PC-9 (cell line): ENCODE measurements at regions not wholly inside any gene's neighbourhood (a gene's known extent, or its start where the extent isn't known, plus 50 kb on each side); places are given as distances from the start of the nearest gene placed in this dataset.

Experiments used
- BruUV-seq: library from RNA; stranded (reverse); fragments of 400-500 nt; replicated peaks from 2 replicates; lab custom pipeline; 2021; lab: Mats Ljungman, UMichigan
- CTCF ChIA-PET: fragments of 300-600 bp; sonication (Branson Sonifier 250); formaldehyde crosslinking; loops from one replicate; lab custom pipeline; 2022; ENCODE audit warnings: antibody characterized with exemption; lab: Charles Lee
- POLR2A ChIA-PET: fragments of 300-600 bp; sonication (Branson Sonifier 250); formaldehyde crosslinking; loops from one replicate; lab custom pipeline; 2022; ENCODE audit warnings: antibody characterized with exemption; ENCODE audit not compliant: unreplicated experiment; lab: Charles Lee
- DNase-seq, 2 experiments: peaks; one replicate each; pipeline versions ENCODE4 v3.0.0 to v3.0.0-alpha.2; 2015 to 2022; ENCODE audit warnings: mixed read lengths in 1 of 2
- H2AFZ ChIP-seq: fragments of 200-600 bp; sonication (generic); 2 replicates; pipeline ENCODE4 v1.8.1; 2017; ENCODE audit warnings: antibody characterized with exemption
- H3F3A ChIP-seq: fragments of 200-600 bp; sonication (generic); 2 replicates; pipeline ENCODE4 v1.8.1; 2017; ENCODE audit warnings: antibody characterized with exemption, mild to moderate bottlenecking, low read depth; ENCODE audit not compliant: insufficient read depth
- H3K27ac ChIP-seq: fragments of 200-600 bp; sonication (generic); 2 replicates; pipeline ENCODE4 v1.6.1; 2016; ENCODE audit warnings: mixed run types
- H3K27me3 ChIP-seq: fragments of 200-600 bp; sonication (generic); 2 replicates; pipeline ENCODE4 v1.6.1; 2016; ENCODE audit warnings: low read depth, mixed run types; ENCODE audit not compliant: insufficient read depth
- H3K36me3 ChIP-seq: fragments of 200-600 bp; sonication (generic); 2 replicates; pipeline ENCODE4 v1.6.1; 2016; ENCODE audit warnings: low read depth, mixed run types
- H3K4me1 ChIP-seq: fragments of 200-600 bp; sonication (generic); replicated peaks from 2 replicates; pipeline ENCODE4 v1.6.1; 2016; ENCODE audit warnings: mixed run types; ENCODE audit not compliant: insufficient read depth
- H3K4me2 ChIP-seq: fragments of 200-600 bp; sonication (generic); 2 replicates; pipeline ENCODE4 v1.6.1; 2017; ENCODE audit warnings: mixed run types
- H3K4me3 ChIP-seq: fragments of 200-600 bp; sonication (generic); 2 replicates; pipeline ENCODE4 v1.6.1; 2016; ENCODE audit warnings: mixed run types
- H3K79me2 ChIP-seq: fragments of 200-600 bp; sonication (generic); 2 replicates; pipeline ENCODE4 v1.6.1; 2017; ENCODE audit warnings: low read depth, mixed run types
- H3K9me2 ChIP-seq: fragments of 200-600 bp; sonication (generic); 2 replicates; pipeline ENCODE4 v1.8.1; 2017; ENCODE audit warnings: mild to moderate bottlenecking; ENCODE audit not compliant: insufficient read depth
- H3K9me3 ChIP-seq: fragments of 200-600 bp; sonication (generic); 2 replicates; pipeline ENCODE4 v1.8.1; 2016; ENCODE audit warnings: low read depth; ENCODE audit not compliant: insufficient read depth
- H4K20me1 ChIP-seq: fragments of 200-600 bp; sonication (generic); 2 replicates; pipeline ENCODE4 v1.8.1; 2017; ENCODE audit not compliant: insufficient read depth
- EZH2 ChIP-seq: fragments of 200-600 bp; sonication (generic); IDR thresholded peaks from 2 replicates; pipeline ENCODE4 v1.8.0; 2017; ENCODE audit warnings: antibody characterized with exemption, low read depth
- intact Hi-C: fragments of 100-400 bp; cut with micrococcal nuclease; formaldehyde crosslinking; loops from one replicate; pipeline ENCODE4 v1.10.0; 2022; ENCODE audit not compliant: unreplicated experiment
- TF ChIP-seq, protein P1 (sequence below): fragments of 200-600 bp; sonication (generic); conservative IDR thresholded peaks from 2 replicates; pipeline ENCODE4 v1.6.1; 2017; ENCODE audit warnings: mixed run types, antibody characterized with exemption, mild to moderate bottlenecking, moderate library complexity

DNA sequence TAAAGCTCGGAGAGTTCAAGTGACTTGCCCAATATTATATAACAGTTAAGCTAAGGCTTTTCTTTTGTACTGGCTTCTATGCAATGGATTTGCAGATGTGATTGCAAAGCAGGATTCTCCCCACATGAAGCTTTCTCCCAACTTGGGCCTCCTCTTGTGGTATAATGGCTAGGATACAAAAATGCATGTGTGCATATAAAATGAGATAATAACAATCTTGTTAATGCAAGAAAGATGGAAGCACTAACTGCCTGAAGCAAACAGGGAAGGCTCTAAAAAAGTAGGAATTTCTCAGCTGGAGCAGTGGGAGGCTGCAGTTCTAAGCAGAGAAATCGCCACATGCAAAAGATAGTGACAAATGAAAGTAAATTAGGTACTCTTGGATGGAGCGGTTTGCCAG, 444.2 kb upstream of the RIOK2 start:
- H4K20me1 ChIP-seq: no peaks in the 10 kb centered on the region
- no peaks in the 10 kb centered on the region for H3F3A ChIP-seq
- no peak overlapping the region for H2AFZ ChIP-seq
- no TSS peak for BruUV-seq
- no peaks in the 10 kb centered on the region for H3K79me2 ChIP-seq
- H3K4me3 ChIP-seq: no peak overlapping the region
- no peaks in the 10 kb centered on the region for H3K36me3 ChIP-seq
- no peak for DNase-seq
- TF ChIP-seq EZH2: no peak
- TF ChIP-seq, protein P1, sequence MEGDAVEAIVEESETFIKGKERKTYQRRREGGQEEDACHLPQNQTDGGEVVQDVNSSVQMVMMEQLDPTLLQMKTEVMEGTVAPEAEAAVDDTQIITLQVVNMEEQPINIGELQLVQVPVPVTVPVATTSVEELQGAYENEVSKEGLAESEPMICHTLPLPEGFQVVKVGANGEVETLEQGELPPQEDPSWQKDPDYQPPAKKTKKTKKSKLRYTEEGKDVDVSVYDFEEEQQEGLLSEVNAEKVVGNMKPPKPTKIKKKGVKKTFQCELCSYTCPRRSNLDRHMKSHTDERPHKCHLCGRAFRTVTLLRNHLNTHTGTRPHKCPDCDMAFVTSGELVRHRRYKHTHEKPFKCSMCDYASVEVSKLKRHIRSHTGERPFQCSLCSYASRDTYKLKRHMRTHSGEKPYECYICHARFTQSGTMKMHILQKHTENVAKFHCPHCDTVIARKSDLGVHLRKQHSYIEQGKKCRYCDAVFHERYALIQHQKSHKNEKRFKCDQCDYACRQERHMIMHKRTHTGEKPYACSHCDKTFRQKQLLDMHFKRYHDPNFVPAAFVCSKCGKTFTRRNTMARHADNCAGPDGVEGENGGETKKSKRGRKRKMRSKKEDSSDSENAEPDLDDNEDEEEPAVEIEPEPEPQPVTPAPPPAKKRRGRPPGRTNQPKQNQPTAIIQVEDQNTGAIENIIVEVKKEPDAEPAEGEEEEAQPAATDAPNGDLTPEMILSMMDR: no peak
- no peaks in the 10 kb centered on the region for H3K4me1 ChIP-seq
- no peak overlapping the region for H3K4me2 ChIP-seq
- no peak overlapping the region for H3K27ac ChIP-seq
- ChIA-PET CTCF (no interaction called here), POLR2A (no interaction called here)
- no peaks in the 10 kb centered on the region for H3K27me3 ChIP-seq
- intact Hi-C loops: no loop called here
- H3K9me3 ChIP-seq: no peaks in the 10 kb centered on the region
- no peaks in the 10 kb centered on the region for H3K9me2 ChIP-seq

DNA sequence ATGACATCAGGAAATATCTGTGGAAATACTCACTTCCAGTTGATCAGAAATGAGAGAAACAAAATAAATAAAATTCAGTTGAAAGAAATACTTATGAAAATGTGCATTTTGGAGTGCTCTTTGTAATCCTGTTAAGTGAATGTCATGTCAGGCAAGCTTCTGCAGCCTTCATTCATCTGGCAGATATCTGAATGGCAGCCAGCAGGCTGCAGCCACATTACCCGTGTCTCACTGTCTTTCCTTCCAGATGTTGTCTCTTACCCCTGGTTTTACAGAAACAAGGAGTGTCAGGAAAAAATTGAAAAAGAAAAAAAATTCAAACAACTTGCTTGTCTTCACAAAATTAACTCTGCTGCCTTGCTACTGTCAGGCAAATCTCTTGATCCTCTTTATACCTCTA, 445.0 kb upstream of the RIOK2 start:
- Histone ChIP-seq H3K9me2 (no peaks in the 10 kb centered on the region), H3K27me3 (no peaks in the 10 kb centered on the region), H4K20me1 (no peaks in the 10 kb centered on the region), H3K9me3 (no peaks in the 10 kb centered on the region), H3K4me1 (no peaks in the 10 kb centered on the region), H2AFZ (no peak overlapping the region), H3K27ac (no peak overlapping the region), H3K4me2 (no peak overlapping the region), H3K4me3 (no peak overlapping the region), H3K79me2 (no peaks in the 10 kb centered on the region), H3F3A (no peaks in the 10 kb centered on the region), H3K36me3 (no peaks in the 10 kb centered on the region)
- intact Hi-C loops: no loop called here
- no peak for DNase-seq
- BruUV-seq: no TSS peak
- ChIA-PET POLR2A (no interaction called here), CTCF (no interaction called here)
- TF ChIP-seq, protein P1: no peak
- TF ChIP-seq EZH2: no peak

DNA sequence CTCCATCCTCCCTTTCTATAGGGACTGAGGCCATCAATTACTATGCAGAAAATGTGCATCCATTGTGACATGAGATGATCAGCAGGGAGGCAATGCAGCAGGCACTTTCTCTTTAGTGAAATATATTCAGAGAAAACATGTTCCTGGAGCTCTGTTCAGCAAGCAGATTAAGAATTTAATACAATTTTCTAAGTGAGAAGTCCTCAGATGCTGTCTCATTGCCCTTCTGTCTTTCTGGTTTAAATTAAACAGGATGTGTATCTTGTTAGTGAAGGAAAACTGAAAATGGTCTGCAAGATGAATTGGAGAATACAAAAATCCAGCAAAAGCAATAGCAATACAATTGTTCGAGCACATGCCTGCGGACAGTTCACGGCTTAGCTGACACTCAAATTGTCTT, 445.8 kb upstream of the RIOK2 start:
- DNase-seq: no peak
- Histone ChIP-seq H3K4me1 (no peaks in the 10 kb centered on the region), H3K4me2 (no peak overlapping the region), H2AFZ (no peak overlapping the region), H3K4me3 (no peak overlapping the region), H3F3A (no peaks in the 10 kb centered on the region), H4K20me1 (no peaks in the 10 kb centered on the region), H3K27me3 (no peaks in the 10 kb centered on the region), H3K9me2 (no peaks in the 10 kb centered on the region), H3K79me2 (no peaks in the 10 kb centered on the region), H3K36me3 (no peaks in the 10 kb centered on the region), H3K27ac (no peak overlapping the region), H3K9me3 (no peaks in the 10 kb centered on the region)
- ChIA-PET POLR2A (no interaction called here), CTCF (no interaction called here)
- TF ChIP-seq EZH2: no peak
- TF ChIP-seq, protein P1: no peak
- intact Hi-C loops: no loop called here
- BruUV-seq: no TSS peak
